ENCODE measurements at regions not wholly inside any gene's neighbourhood (a gene's known extent, or its start where the extent isn't known, plus 50 kb on each side); places are given as distances from the start of the nearest gene placed in this dataset.

- TF ChIP-seq POLR2AphosphoS5 (IDR thresholded peaks at IDR 0.05; ENCODE audit: low read depth, low read length) (no peak), REST (IDR thresholded peaks at IDR 0.05; ENCODE audit: insufficient read depth in 1 of 2, low read depth in 2 of 2, low read length in 2 of 2) (no peak), TAF1 (IDR thresholded peaks at IDR 0.05; ENCODE audit: borderline replicate concordance, insufficient read depth, low read length) (no peak), SIN3A (IDR thresholded peaks at IDR 0.05; ENCODE audit: borderline replicate concordance, insufficient read depth, low read length) (no peak)
Measured at GRCh38 chr4:177171588-177171987, 138.1 kb upstream of the NEIL3 start.

Data from PFSK-1 (cell line).